ENCODE measurements at regions not wholly inside any gene's neighbourhood (a gene's known extent, or its start where the extent isn't known, plus 50 kb on each side); places are given as distances from the start of the nearest gene placed in this dataset.

- Histone ChIP-seq H3K9me2 (ENCODE audit: insufficient read depth, low read length) (no peaks in the 10 kb centered on the region), H3K4me2 (ENCODE audit: low read length) (no peak overlapping the region), H3K36me3 (ENCODE audit: insufficient read depth, low read length) (no peaks in the 10 kb centered on the region), H3K9ac (ENCODE audit: low read length) (no peak overlapping the region), H3K4me3 (ENCODE audit: low read length) (no peak overlapping the region), H4K20me1 (ENCODE audit: insufficient read depth) (no peaks in the 10 kb centered on the region), H3K27ac (ENCODE audit: low read length) (no peak overlapping the region), H3K9me3 (ENCODE audit: low read length) (no peaks in the 10 kb centered on the region), H3K79me2 (replicated peaks; ENCODE audit: insufficient read depth, low read length) (no peaks in the 10 kb centered on the region), H3F3A (ENCODE audit: insufficient read depth, low read length, poor library complexity, severe bottlenecking) (no peaks in the 10 kb centered on the region), H2AFZ (ENCODE audit: low read depth, low read length) (no peak overlapping the region), H3K27me3 (ENCODE audit: insufficient read depth, low read depth, low read length) (no peaks in the 10 kb centered on the region)
- no peak for TF ChIP-seq TAF1 (IDR thresholded peaks at IDR 0.05; ENCODE audit: low read depth)
- no peak for TF ChIP-seq RAD21 (conservative IDR thresholded peaks at IDR 0.05)
- TF ChIP-seq EP300 (conservative IDR thresholded peaks at IDR 0.05; ENCODE audit: poor library complexity, severe bottlenecking), result no peak
- no peak for TF ChIP-seq POLR2AphosphoS5 (IDR thresholded peaks at IDR 0.05)
- no peak for TF ChIP-seq MXI1 (conservative IDR thresholded peaks at IDR 0.05; ENCODE audit: poor library complexity, severe bottlenecking)
- no peak for TF ChIP-seq SMC3 (conservative IDR thresholded peaks at IDR 0.05; ENCODE audit: poor library complexity)
- no peak for TF ChIP-seq REST (IDR thresholded peaks at IDR 0.05; ENCODE audit: borderline replicate concordance)
- no peak for TF ChIP-seq CTCF (IDR thresholded peaks at IDR 0.05; ENCODE audit: poor library complexity, severe bottlenecking)
- no peak for TF ChIP-seq EZH2 (IDR thresholded peaks at IDR 0.05; ENCODE audit: borderline replicate concordance, insufficient read depth, low read length, poor library complexity, severe bottlenecking)
These were observed 525.5 kb downstream of the NR2F1-AS1 start for GRCh38 chr5:93055561-93055960.

- Histone ChIP-seq H3K9me2 (ENCODE audit: insufficient read depth, low read length) (no peaks in the 10 kb centered on the region), H3K36me3 (ENCODE audit: insufficient read depth, low read length) (no peaks in the 10 kb centered on the region), H3K9ac (ENCODE audit: low read length) (no peak overlapping the region), H3K79me2 (replicated peaks; ENCODE audit: insufficient read depth, low read length) (no peaks in the 10 kb centered on the region), H3K27me3 (ENCODE audit: insufficient read depth, low read depth, low read length) (no peaks in the 10 kb centered on the region), H3K27ac (ENCODE audit: low read length) (no peak overlapping the region), H4K20me1 (ENCODE audit: insufficient read depth) (no peaks in the 10 kb centered on the region), H2AFZ (ENCODE audit: low read depth, low read length) (no peak overlapping the region), H3K4me2 (ENCODE audit: low read length) (no peak overlapping the region), H3K9me3 (ENCODE audit: low read length) (no peaks in the 10 kb centered on the region), H3F3A (ENCODE audit: insufficient read depth, low read length, poor library complexity, severe bottlenecking) (no peaks in the 10 kb centered on the region), H3K4me3 (ENCODE audit: low read length) (no peak overlapping the region)
- TF ChIP-seq EZH2 (IDR thresholded peaks at IDR 0.05; ENCODE audit: borderline replicate concordance, insufficient read depth, low read length, poor library complexity, severe bottlenecking), result no peak
- TF ChIP-seq RAD21 (conservative IDR thresholded peaks at IDR 0.05), result no peak
- no peak for TF ChIP-seq EP300 (conservative IDR thresholded peaks at IDR 0.05; ENCODE audit: poor library complexity, severe bottlenecking)
- no peak for TF ChIP-seq TAF1 (IDR thresholded peaks at IDR 0.05; ENCODE audit: low read depth)
- no peak for TF ChIP-seq REST (IDR thresholded peaks at IDR 0.05; ENCODE audit: borderline replicate concordance)
- TF ChIP-seq POLR2AphosphoS5 (IDR thresholded peaks at IDR 0.05), result no peak
- TF ChIP-seq CTCF (IDR thresholded peaks at IDR 0.05; ENCODE audit: poor library complexity, severe bottlenecking), result no peak
- TF ChIP-seq MXI1 (conservative IDR thresholded peaks at IDR 0.05; ENCODE audit: poor library complexity, severe bottlenecking), result no peak
- TF ChIP-seq SMC3 (conservative IDR thresholded peaks at IDR 0.05; ENCODE audit: poor library complexity), result no peak
These were observed 526.4 kb downstream of the NR2F1-AS1 start for GRCh38 chr5:93054424-93055163.
